NOMO-1 treated with DMSO at 0.1 percent for 48 hours (cell line): ENCODE measurements at regions not wholly inside any gene's neighbourhood (a gene's known extent, or its start where the extent isn't known, plus 50 kb on each side); places are given as distances from the start of the nearest gene placed in this dataset.
"Not testable (repeated sequence)": the region's sequence is repeated elsewhere in the genome, so short reads cannot be mapped to it uniquely, and the experiment has no call there.

Experiments used
- DNase-seq: peaks from one replicate; lab custom pipeline; 2025; ENCODE audit not compliant: unreplicated experiment; lab: John Stamatoyannopoulos, UW

- no peak for DNase-seq
Observed at GRCh38 chr10:125605167-125605566, 77.8 kb downstream of the TEX36 start.

DNA sequence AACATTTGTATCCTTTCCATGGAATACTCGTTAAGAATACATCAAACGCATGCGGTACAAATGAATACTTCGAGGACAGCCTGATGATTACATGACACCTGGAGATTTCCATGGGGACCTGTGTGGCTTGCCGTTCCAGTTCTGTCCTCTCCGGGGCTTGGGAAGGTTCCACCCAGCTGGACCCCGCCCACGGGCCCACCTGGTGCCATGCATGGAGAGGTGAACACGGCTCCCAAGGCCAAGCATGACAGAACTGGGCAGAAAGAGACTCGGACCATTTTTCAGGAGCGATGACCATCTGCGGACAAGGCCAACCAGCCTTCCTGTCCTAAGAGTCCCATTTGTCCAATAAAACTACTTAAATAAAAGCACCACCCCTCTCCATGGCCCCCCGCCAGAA lies 80.1 kb downstream of the TEX36 start:
- no peak for DNase-seq

- no peak for DNase-seq
Observed at GRCh38 chr10:125599194-125599593, 83.8 kb downstream of the TEX36 start.

GRCh38 chr10:125595911-125596310 lies 87.1 kb downstream of the TEX36 start:
- DNase-seq, result no peak

GRCh38 chr10:125593644-125594043 lies 89.3 kb downstream of the TEX36 start:
- no peak for DNase-seq

GRCh38 chr10:125592897-125593296 lies 90.1 kb downstream of the TEX36 start:
- no peak for DNase-seq

GRCh38 chr10:125591886-125592285 lies 91.1 kb downstream of the TEX36 start:
- DNase-seq, result no peak

DNA sequence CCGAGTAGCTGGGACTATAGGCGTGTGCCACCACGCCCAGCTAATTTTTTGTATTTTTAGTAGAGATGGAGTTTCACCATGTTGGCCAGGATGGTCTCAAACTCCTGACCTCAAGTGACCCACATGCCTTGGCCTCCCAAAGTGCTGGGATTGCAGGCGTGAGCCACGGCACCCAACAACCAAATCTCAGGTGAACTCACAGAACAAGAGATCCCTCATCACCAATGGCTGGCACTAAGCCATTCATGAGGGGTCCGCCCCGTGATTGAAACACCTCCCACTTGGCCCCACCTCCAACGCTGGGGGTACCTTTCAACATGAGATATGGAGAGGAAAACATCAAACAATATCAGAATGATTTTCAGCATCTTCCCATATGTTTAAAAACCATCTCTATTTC lies 94.2 kb downstream of the TEX36 start:
- DNase-seq, result not testable (repeated sequence)

- no peak for DNase-seq
Observed at GRCh38 chr10:125584954-125585353, 98.0 kb downstream of the TEX36 start.

DNA sequence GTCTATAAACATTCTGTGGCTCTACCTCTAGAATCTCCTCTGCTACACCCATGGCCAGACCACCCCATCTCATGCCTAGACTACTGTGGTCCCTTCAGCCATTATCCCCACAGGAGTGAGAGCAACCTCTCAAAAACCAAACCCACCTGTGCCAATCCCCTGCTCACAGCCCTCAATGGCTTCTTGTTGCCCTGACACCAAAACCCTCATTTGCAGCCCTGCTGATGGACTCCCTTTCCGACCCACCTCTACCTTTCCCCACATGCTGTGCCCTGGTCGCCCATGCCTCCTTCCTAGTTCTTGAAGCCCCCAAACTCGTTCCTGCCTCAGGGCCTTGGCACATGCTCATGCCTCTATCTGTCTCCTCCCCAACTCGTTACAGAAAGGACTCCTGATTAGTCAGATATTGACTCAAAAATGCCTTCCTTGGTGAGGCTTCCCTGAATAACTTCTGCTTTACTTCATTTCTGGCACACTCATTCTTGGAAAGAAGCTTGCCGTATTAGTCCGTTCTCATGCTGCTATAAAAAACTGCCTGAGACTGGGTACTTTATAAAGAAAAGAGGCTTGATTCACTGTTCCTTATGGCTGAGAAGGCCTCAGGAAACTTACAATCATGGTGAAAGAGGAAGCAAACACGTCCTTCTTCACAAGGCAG lies 104.2 kb downstream of the TEX36 start:
- DNase-seq, result no peak

GRCh38 chr10:125575843-125576242 lies 107.1 kb downstream of the TEX36 start:
- no peak for DNase-seq

DNA sequence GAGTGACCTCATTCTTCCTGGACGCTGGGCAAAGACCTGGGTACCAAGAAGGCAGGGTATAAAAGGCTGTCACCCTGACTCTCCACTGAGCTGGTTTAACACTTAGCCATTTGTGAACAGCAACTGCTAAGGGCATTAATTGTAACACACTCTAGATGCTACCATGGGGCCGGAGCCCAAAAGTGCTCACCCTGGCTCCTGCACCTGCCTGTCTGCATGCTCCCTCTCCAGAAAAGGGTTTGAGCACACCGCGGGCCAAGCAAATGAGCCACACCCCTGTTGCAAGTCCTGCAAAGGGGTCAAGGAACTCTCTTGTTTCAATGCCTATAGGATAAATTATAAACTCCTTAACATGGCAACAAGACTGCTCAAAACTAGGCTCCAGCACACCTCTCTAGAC lies 114.8 kb downstream of the TEX36 start:
- DNase-seq, result no peak

DNA sequence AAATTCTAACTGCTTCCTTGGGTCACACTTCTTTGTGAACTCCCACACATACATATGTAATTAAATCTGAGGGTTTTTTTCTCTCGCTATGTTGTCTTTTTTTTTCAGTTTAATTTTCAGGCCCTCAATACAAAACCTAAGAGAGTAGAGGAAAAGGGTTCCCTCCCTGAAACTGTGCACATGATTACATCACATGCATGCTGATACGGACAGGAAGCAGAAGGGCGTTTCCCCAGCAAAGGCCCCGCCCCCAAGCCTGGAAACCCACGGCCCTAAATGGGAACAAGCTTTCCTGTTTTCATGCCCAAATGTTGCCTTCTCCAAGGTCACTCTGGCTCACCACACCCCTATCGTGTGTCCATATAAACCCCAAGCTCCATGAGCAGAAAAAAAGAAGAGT lies 115.4 kb downstream of the TEX36 start:
- DNase-seq, result no peak

- DNase-seq, result no peak
Observed at GRCh38 chr10:125565046-125565445, 117.9 kb downstream of the TEX36 start.

GRCh38 chr10:125564570-125564969 lies 118.4 kb downstream of the TEX36 start:
- no peak for DNase-seq

GRCh38 chr10:125562737-125563136 lies 120.2 kb downstream of the TEX36 start:
- no peak for DNase-seq

DNA sequence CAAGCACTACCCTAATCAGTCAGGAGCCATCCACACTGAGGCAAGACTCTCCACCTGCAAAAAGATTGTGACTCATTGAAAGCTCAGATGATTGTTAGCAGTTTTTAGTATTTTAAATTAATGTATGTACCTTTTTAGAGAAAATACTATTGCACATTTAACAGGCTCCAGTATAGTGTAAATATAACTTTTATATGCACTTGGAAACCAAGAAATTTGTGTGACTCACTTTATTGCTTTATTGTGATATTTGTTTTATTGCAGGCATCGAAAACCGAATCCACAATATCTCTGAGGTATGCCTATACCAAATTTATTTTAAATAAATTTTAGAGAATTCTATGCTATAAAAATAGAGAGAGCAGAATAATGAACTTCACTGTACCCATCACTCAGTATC lies 122.0 kb downstream of the TEX36 start:
- no peak for DNase-seq

DNA sequence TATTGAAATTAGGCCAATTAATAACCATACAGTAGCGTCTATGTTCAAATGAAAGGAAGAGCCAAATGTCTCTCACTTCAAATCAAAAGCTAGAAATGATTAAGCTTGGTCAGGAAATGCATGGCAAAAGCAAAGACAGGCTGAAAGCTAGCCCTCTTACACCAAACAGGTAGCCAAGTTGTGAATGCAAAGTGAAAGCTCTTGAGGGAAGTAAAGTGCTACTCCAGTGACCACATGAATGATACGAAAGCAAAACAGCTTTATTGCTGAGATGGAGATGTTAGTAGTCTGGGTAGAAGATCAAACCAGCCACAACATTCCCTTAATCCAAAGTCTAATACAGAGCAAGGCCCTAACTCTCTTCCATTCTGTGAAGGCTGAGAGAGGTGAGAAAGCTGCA lies 123.8 kb downstream of the TEX36 start:
- DNase-seq, result no peak

- DNase-seq, result no peak
Observed at GRCh38 chr10:125557801-125558505, 125.0 kb downstream of the TEX36 start.

DNA sequence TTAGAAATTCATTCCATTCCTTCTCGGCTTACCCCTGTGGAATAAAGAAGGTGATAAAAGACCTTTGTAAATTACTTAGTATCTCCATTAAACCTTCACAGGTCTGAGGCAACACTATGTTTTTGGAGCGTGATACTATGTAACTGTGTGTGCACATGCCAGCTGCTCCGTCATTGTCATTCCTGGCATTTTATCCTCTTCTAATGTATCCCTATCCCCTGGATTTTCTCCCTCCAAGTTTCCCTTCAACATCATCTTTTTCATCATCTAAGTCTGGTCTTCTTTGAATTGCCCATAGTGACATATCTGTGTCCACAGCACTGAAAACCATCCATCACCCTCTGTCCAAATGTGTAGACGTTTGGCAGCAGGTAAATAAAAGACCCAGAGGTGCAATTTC lies 125.7 kb downstream of the TEX36 start:
- no peak for DNase-seq

DNA sequence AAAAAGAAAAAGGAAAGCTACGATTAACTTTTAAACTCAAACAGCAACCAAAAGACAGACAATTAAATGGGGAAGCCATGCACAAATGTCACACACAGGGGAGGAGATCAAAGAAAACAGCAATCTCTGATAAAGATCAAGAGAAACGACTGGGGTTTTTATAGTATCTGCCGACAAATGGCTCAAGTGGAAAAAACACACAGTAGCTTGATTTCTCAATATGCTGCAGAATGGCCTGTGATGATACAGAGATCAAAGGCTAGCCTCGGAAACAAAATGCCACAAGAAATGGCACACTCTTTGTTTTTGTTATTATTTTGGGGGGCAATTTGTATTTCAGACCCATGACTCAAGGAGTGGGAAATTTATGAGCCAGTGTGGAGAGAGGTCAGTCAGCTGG lies 126.1 kb downstream of the TEX36 start:
- DNase-seq, result no peak

DNA sequence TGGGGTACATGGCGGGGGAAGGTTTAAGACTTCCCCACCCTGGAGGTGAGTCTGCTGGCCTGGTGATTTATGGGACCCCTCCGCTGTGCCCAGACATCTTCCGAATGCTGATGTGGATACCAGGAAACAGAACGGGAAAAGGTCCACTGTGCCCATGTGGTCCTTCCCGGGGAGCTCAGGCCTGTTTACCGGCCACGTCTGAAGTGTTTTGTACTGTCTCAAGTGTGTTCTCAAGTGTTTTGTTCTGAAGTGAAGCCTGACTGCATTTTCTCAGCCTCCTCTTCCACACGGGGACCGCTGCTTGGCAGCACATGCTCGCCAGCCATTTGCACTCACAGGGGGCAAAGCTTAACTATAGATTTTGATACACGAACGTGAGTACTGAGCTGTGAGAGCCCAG lies 127.2 kb downstream of the TEX36 start:
- DNase-seq, result no peak

GRCh38 chr10:125555267-125555666 lies 127.7 kb downstream of the TEX36 start:
- DNase-seq, result no peak
